Sigmoid colon (tissue), 3 donors: ENCODE measurements at regions not wholly inside any gene's neighbourhood (a gene's known extent, or its start where the extent isn't known, plus 50 kb on each side); places are given as distances from the start of the nearest gene placed in this dataset.

Experiments
- POLR2A ChIP-seq, 2 donors: fragments of 450-650 bp; IDR thresholded peaks; one replicate each; pipeline ENCODE4 v1.6.1; 2016; ENCODE audit warnings: antibody characterized with exemption in 2 of 2, mild to moderate bottlenecking in 2 of 2, moderate library complexity in 2 of 2
- TF ChIP-seq, protein P1 (sequence below), 4 experiments: fragments of 450-650 bp in 3 of 4; fragments of 200-600 bp in 1 of 4; IDR thresholded peaks; one replicate each; pipeline ENCODE4 v1.5.1; 2016 to 2019; ENCODE audit warnings: antibody characterized with exemption in 4 of 4, mild to moderate bottlenecking in 3 of 4, moderate library complexity in 2 of 4

DNA sequence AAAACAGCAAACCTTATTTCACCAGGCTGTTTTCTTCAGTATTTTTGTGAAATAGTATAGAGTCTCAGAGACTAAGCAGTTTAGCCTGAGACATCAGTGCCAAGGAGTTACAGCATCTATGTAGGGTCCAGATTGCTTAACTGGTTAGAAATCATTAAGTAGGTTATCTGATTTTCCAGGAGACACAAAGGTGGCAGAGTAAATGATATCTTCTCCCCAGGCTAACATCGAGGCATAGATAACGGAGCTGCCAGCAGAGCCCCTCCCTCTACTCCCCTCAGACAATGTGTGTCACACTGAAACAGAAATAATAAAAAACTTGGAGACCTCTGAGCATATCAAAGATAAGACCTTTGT is 473.0 kb upstream of the CITED2 start:
- TF ChIP-seq, protein P1, sequence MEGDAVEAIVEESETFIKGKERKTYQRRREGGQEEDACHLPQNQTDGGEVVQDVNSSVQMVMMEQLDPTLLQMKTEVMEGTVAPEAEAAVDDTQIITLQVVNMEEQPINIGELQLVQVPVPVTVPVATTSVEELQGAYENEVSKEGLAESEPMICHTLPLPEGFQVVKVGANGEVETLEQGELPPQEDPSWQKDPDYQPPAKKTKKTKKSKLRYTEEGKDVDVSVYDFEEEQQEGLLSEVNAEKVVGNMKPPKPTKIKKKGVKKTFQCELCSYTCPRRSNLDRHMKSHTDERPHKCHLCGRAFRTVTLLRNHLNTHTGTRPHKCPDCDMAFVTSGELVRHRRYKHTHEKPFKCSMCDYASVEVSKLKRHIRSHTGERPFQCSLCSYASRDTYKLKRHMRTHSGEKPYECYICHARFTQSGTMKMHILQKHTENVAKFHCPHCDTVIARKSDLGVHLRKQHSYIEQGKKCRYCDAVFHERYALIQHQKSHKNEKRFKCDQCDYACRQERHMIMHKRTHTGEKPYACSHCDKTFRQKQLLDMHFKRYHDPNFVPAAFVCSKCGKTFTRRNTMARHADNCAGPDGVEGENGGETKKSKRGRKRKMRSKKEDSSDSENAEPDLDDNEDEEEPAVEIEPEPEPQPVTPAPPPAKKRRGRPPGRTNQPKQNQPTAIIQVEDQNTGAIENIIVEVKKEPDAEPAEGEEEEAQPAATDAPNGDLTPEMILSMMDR (IDR thresholded peaks at IDR 0.05): no peak
- no peak for TF ChIP-seq POLR2A (IDR thresholded peaks at IDR 0.05)
